RWPE2 (cell line): ENCODE measurements at regions not wholly inside any gene's neighbourhood (a gene's known extent, or its start where the extent isn't known, plus 50 kb on each side); places are given as distances from the start of the nearest gene placed in this dataset.
A peak's percentile ranks its signal among the peaks of the same experiment; 100 is the strongest.

Source experiments
- ATAC-seq: fragments of 200-7000 bp; cut with Tn5 transposase; 3 replicates; pipeline ENCODE4 v1.9.1; 2021; ENCODE audit warnings: low read depth
- DNase-seq: peaks from one replicate; pipeline ENCODE4 v3.0.0-alpha.2; 2020; ENCODE audit warnings: low spot score
- H3K27ac ChIP-seq: fragments of 450-650 bp; 2 replicates; pipeline ENCODE4 v1.5.1; 2017; ENCODE audit warnings: mild to moderate bottlenecking; ENCODE audit not compliant: poor library complexity, severe bottlenecking
- H3K27me3 ChIP-seq: fragments of 250-450 bp; sonication (Bioruptor Pico); 2 replicates; pipeline ENCODE4 v1.5.1; 2021; ENCODE audit warnings: mild to moderate bottlenecking, moderate library complexity; ENCODE audit not compliant: insufficient read depth, poor library complexity, severe bottlenecking
- H3K36me3 ChIP-seq: fragments of 250-450 bp; sonication (Bioruptor Pico); 2 replicates; pipeline ENCODE4 v1.5.1; 2020; ENCODE audit warnings: low read depth, mild to moderate bottlenecking, moderate library complexity
- H3K4me1 ChIP-seq: fragments of 250-450 bp; sonication (Bioruptor Pico); 2 replicates; pipeline ENCODE4 v1.5.1; 2021; ENCODE audit warnings: mild to moderate bottlenecking, moderate library complexity; ENCODE audit not compliant: insufficient read depth, poor library complexity, severe bottlenecking
- H3K4me3 ChIP-seq: fragments of 250-450 bp; sonication (Bioruptor Pico); 2 replicates; pipeline ENCODE4 v1.5.1; 2021; ENCODE audit warnings: mild to moderate bottlenecking, moderate library complexity; ENCODE audit not compliant: severe bottlenecking
- H3K9me3 ChIP-seq: fragments of 250-450 bp; sonication (Bioruptor Pico); 2 replicates; pipeline ENCODE4 v1.5.1; 2021; ENCODE audit warnings: mild to moderate bottlenecking, moderate library complexity; ENCODE audit not compliant: severe bottlenecking
- TF ChIP-seq, protein P1 (sequence below): fragments of 450-650 bp; IDR thresholded peaks from one replicate; pipeline ENCODE4 v1.5.1; 2017; ENCODE audit warnings: mild to moderate bottlenecking, moderate library complexity; ENCODE audit not compliant: poor library complexity, severe bottlenecking

GRCh38 chr17:68196394-68197090 lies 51.3 kb upstream of the AMZ2 start:
- no peaks in the 10 kb centered on the region for H3K4me1 ChIP-seq

DNA sequence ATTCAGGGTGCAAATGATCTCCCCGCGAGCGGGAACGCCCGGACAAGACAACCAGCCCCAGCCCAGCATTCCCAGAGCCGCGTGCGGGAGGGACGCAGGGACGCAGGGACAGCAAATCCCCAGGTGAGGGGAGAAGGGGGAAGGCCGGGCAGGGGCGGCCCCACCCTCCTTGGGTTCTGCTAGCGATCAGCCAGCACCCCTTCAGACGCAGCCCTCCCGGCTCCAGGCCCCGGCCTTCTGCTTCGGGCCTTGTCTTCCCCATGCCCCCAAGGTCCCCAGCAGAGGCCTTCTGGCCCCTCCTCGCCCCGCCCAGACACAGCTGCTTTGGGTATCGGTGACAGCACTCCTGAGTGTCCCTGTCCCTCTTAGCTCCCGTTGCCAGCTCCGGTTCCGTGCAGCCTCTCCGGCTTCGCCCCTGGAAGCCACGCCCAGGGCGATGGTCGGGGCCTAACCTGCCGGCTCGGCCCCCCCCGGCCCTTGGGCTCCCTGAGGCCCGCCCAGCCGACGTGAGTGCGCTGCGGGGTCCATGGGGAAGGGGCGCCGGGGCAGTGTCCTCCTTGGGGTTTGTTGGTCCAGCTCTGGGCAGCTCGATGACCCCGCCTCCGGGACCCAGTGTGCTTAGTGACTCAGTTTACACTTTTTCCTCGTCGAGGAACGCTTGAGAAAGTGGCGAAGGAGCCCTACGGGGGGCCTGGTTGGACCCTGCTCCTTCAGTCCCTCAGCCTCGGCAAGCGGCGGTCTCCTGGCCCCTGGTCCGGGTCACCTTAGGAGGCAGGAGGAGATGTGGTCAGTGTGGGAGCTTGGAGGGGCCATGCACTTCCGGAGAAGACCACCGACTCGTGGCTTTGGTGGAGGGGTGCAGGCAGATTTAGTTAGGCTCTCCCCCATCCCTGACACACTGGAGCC lies 50.5 kb upstream of the AMZ2 start:
- no peaks in the 10 kb centered on the region for H3K4me1 ChIP-seq
- no peaks in the 10 kb centered on the region for H3K9me3 ChIP-seq
- H3K27me3 ChIP-seq: peaks cover 64% of the 10 kb centered on the region
- no peak for DNase-seq
- TF ChIP-seq, protein P1, sequence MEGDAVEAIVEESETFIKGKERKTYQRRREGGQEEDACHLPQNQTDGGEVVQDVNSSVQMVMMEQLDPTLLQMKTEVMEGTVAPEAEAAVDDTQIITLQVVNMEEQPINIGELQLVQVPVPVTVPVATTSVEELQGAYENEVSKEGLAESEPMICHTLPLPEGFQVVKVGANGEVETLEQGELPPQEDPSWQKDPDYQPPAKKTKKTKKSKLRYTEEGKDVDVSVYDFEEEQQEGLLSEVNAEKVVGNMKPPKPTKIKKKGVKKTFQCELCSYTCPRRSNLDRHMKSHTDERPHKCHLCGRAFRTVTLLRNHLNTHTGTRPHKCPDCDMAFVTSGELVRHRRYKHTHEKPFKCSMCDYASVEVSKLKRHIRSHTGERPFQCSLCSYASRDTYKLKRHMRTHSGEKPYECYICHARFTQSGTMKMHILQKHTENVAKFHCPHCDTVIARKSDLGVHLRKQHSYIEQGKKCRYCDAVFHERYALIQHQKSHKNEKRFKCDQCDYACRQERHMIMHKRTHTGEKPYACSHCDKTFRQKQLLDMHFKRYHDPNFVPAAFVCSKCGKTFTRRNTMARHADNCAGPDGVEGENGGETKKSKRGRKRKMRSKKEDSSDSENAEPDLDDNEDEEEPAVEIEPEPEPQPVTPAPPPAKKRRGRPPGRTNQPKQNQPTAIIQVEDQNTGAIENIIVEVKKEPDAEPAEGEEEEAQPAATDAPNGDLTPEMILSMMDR: no peak
- no peak overlapping the region for H3K27ac ChIP-seq
- no peaks in the 10 kb centered on the region for H3K36me3 ChIP-seq
- no peak for ATAC-seq
- no peak overlapping the region for H3K4me3 ChIP-seq

More at GRCh38 chr17:68196394-68197090, 51.3 kb upstream of the AMZ2 start:
- Histone ChIP-seq H3K4me3 (peak overlapping the region; percentile 18), H3K9me3 (no peaks in the 10 kb centered on the region), H3K27ac (no peak overlapping the region), H3K36me3 (no peaks in the 10 kb centered on the region), H3K27me3 (peaks cover 69% of the 10 kb centered on the region)
- DNase-seq: no peak
- ATAC-seq: 0 out of 3 replicates have a peak, but pooled peaks have one; percentile 13
- TF ChIP-seq, protein P1: no peak

DNA sequence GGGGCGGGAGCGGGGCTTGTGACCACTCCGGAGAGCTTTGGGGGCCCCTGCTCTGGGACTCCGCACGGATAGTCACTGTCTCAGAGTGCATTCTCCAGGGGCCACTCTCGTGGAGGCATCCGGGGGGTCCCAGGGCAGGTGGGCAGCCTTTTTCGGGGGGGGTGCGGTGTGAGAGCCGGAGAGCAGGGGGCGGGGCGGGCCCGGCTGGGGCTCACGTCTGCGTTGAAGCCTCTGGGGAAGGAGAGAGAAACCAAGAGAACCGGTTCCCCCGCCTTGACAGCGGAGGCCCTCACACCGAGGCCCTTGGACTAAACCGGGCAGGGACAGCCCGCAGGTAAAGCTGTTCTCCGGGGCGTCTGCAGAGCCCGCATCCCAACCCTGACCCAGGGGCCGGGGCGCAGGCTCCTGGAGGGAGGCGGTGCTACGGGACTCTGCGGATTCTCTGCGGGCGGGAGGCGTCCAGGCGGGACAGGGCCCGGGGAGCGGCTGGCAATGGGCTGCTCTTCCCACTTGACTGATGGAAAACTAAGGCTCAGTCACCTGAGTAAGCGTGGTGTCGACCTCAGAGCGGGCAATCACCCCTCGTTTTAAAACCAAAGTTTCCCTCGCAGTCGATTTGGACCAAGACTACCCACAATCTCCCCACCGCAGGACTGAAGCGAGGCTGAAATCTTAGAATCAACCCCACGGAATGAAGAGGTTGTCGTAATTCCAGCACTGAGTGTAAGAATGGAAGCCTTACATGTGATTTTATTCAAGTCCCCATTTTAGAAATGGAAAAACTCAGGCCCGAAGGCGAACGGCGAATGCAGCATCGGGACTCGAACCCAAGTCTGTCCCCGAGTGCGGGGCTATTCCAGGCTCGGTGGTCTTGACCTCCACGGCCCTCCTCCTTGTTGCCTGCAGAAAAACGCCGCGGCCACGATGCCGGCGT lies 49.6 kb upstream of the AMZ2 start:
- Histone ChIP-seq H3K36me3 (no peaks in the 10 kb centered on the region), H3K27ac (no peak overlapping the region), H3K4me3 (no peak overlapping the region), H3K27me3 (peaks cover 60% of the 10 kb centered on the region), H3K9me3 (no peaks in the 10 kb centered on the region), H3K4me1 (no peaks in the 10 kb centered on the region)
- ATAC-seq (no peak), DNase-seq (no peak)
- TF ChIP-seq, protein P1: no peak
